H7 (cell line): ENCODE measurements at regions not wholly inside any gene's neighbourhood (a gene's known extent, or its start where the extent isn't known, plus 50 kb on each side); places are given as distances from the start of the nearest gene placed in this dataset.

Source experiments
- DNase-seq: peaks from one replicate; pipeline ENCODE4 v3.0.0; 2012
- H3K27me3 ChIP-seq: 2 replicates; pipeline ENCODE4 v1.6.0; 2011; ENCODE audit warnings: mild to moderate bottlenecking, low read length; ENCODE audit not compliant: control insufficient read depth, insufficient read depth
- H3K36me3 ChIP-seq: replicated peaks from 2 replicates; pipeline ENCODE4 v1.5.1; 2011; ENCODE audit warnings: low read length; ENCODE audit not compliant: control insufficient read depth, insufficient read depth
- H3K4me3 ChIP-seq: 2 replicates; pipeline ENCODE4 v1.5.1; 2011; ENCODE audit warnings: low read depth, mild to moderate bottlenecking, control low read depth, low read length, moderate library complexity; ENCODE audit not compliant: insufficient read depth

DNA sequence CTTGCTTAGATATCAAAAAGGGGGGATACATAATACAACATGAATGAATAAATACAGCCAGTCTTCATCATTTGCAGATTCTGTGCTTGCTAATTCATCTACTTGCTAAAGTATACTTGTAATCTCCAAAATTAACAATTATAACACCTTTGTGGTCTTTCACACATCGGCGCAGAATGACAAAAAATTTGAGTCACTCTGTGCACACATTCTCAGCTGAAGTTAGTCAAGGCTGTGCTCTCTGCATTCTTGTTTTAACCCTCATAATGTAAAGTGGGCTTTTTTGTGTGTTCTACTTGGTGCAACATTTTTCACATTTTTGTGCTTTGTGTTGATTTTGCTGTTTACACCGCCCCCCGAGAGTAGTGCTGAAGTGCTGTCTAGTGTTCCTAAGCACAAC, 65.8 kb upstream of the GPRIN3 start:
- Histone ChIP-seq H3K27me3 (no peaks in the 10 kb centered on the region), H3K36me3 (no peaks in the 10 kb centered on the region), H3K4me3 (no peak overlapping the region)
- DNase-seq, result no peak

GRCh38 chr4:89371614-89372013, 64.0 kb upstream of the GPRIN3 start:
- Histone ChIP-seq H3K27me3 (no peaks in the 10 kb centered on the region), H3K36me3 (no peaks in the 10 kb centered on the region), H3K4me3 (no peak overlapping the region)
- DNase-seq, result no peak

DNA sequence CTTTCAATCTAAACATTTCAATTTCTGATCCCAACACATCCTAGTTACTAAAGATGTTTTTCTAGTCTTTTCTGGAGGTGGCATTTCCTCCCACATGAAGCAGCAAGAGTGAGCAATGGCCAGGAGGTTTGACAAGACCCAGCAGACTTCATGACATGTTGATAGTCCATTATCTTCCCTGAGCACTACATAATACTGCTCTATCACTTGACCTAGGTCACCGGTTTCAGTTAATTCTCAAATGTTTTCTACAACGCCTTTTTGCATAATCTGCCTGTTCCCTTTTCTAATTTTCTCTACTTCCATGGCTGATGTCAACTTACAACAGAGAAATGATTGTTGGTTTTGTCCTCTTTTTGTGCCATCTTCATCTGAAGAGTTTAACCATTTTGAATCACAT, 62.0 kb upstream of the GPRIN3 start:
- Histone ChIP-seq H3K36me3 (no peaks in the 10 kb centered on the region), H3K4me3 (no peak overlapping the region), H3K27me3 (no peaks in the 10 kb centered on the region)
- DNase-seq, result no peak

DNA sequence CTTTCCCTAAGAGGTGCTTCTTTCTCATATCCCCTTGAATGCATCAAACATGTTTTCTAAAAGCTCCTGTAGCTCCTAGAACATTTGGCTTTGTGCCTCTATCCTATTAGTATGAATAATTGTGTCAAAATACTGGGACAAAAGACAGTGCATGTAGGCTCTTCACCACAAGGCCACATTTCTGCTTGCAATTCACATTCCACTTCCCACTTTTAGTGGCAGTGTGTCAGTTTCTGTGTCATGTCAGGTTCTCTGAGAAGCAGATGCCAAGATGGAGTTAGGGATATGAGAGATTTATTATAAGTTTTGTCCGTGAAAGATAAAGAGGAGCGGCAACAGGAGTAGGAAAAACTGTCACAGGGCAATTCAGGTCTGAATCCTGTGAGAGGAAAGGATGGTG, 61.3 kb upstream of the GPRIN3 start:
- Histone ChIP-seq H3K4me3 (no peak overlapping the region), H3K36me3 (no peaks in the 10 kb centered on the region), H3K27me3 (no peaks in the 10 kb centered on the region)
- no peak for DNase-seq

- no peak overlapping the region for H3K4me3 ChIP-seq
- no peaks in the 10 kb centered on the region for H3K36me3 ChIP-seq
- DNase-seq, result no peak
- H3K27me3 ChIP-seq, result no peaks in the 10 kb centered on the region
Measured at GRCh38 chr4:89365776-89366175, 58.2 kb upstream of the GPRIN3 start.

DNA sequence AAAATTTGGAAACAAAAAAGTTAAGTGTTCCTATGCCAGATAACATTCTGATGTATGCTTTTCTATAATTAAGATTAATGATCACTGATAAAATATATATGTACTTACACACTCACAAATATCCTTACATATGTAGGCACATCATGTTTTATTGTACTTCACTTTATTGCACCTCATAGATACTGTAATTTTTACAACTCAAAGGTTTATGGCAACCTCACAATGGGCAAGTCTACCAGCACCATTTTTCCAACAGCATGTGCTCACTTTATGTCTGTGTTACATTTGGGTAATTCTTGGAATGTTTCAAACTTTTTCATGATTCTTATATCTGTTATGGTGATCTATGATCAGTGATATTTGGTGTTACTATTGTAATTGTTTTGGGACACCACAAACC, 57.8 kb upstream of the GPRIN3 start:
- Histone ChIP-seq H3K36me3 (no peaks in the 10 kb centered on the region), H3K27me3 (no peaks in the 10 kb centered on the region)
- DNase-seq, result no peak

GRCh38 chr4:89364541-89364940, 56.9 kb upstream of the GPRIN3 start:
- no peak for DNase-seq
- no peaks in the 10 kb centered on the region for H3K36me3 ChIP-seq
- no peaks in the 10 kb centered on the region for H3K27me3 ChIP-seq
- no peak overlapping the region for H3K4me3 ChIP-seq

More for the DNA sequence above, 57.8 kb upstream of the GPRIN3 start:
- no peak overlapping the region for H3K4me3 ChIP-seq

DNA sequence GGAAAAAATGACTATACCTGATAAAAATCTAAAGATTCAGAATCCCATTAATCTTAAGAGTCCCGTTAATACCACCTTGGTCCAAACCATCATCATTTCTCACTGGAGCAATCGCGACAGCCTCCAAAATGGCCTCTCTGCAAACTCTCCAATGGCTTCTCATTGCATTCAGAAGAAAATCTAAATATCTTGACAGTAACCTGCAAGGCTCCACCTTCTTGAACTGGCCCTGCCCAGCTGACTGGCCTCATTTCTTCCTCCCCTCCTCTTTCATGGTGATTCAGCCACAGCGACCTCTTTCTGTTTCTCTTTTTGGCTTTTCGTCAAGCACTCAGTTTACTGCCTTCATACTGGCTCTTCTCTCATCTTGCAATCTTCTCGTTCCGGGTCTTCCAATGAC, 56.2 kb upstream of the GPRIN3 start:
- Histone ChIP-seq H3K4me3 (no peak overlapping the region), H3K36me3 (no peaks in the 10 kb centered on the region), H3K27me3 (no peaks in the 10 kb centered on the region)
- DNase-seq, result no peak

GRCh38 chr4:89358935-89359638, 51.5 kb upstream of the GPRIN3 start:
- no peak for DNase-seq
- Histone ChIP-seq H3K27me3 (no peaks in the 10 kb centered on the region), H3K4me3 (no peak overlapping the region), H3K36me3 (no peaks in the 10 kb centered on the region)

DNA sequence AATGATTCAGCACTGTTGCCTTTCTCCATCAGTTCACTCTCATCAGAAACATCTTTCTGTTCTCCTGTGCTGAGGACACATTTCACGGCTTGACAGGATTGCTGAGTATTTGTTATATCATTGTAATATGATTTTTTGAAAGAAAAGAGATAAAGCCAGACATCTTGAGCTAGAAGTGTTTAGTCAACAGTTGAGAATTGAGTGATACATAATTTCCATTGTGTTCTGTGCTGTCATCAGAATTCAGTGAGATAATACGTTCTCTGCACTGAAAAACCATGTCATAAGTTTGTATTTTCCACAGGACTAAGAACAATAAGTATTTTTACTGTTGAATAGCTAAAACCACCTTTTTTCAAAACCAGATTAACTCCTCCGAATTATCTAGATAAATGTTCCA, 50.2 kb upstream of the GPRIN3 start:
- H3K36me3 ChIP-seq, result no peaks in the 10 kb centered on the region
- DNase-seq, result no peak
- H3K4me3 ChIP-seq, result no peak overlapping the region
- no peaks in the 10 kb centered on the region for H3K27me3 ChIP-seq
